Suprapubic skin (tissue), 4 donors: ENCODE measurements at regions not wholly inside any gene's neighbourhood (a gene's known extent, or its start where the extent isn't known, plus 50 kb on each side); places are given as distances from the start of the nearest gene placed in this dataset.

Experiments
- DNase-seq, 2 donors: peaks; one replicate each; pipeline ENCODE4 v3.0.0-alpha.2; 2019; ENCODE audit warnings: low spot score in 2 of 2
- H3K27ac ChIP-seq: fragments of 200-600 bp; sonication (generic); one replicate; pipeline ENCODE4 v1.5.1; 2019
- H3K27me3 ChIP-seq: fragments of 200-600 bp; sonication (generic); one replicate; pipeline ENCODE4 v1.5.1; 2019
- H3K36me3 ChIP-seq: fragments of 200-600 bp; sonication (generic); one replicate; pipeline ENCODE4 v1.5.1; 2019
- H3K4me1 ChIP-seq: fragments of 200-600 bp; sonication (generic); one replicate; pipeline ENCODE4 v1.5.1; 2019
- H3K4me3 ChIP-seq: fragments of 200-600 bp; sonication (generic); one replicate; pipeline ENCODE4 v1.5.1; 2019; ENCODE audit warnings: mild to moderate bottlenecking
- H3K9me3 ChIP-seq: fragments of 200-600 bp; sonication (generic); one replicate; pipeline ENCODE4 v1.5.1; 2019
- EP300 ChIP-seq: sonication (generic); formaldehyde crosslinking; IDR thresholded peaks from one replicate; pipeline ENCODE4 v1.6.1; 2017; ENCODE audit warnings: antibody characterized with exemption
- POLR2A ChIP-seq, 2 donors: fragments of 450-650 bp; IDR thresholded peaks; one replicate each; pipeline ENCODE4 v1.6.1; 2017; ENCODE audit warnings: antibody characterized with exemption in 2 of 2, mild to moderate bottlenecking in 2 of 2, moderate library complexity in 2 of 2
- POLR2AphosphoS5 ChIP-seq, 3 donors: sonication (generic); formaldehyde crosslinking; IDR thresholded peaks; one replicate each; pipeline ENCODE4 v1.6.1; 2017; ENCODE audit warnings: antibody characterized with exemption in 3 of 3
- WGBS: methylation state at CpG from one replicate; pipeline ENCODE4 v1.1.5; 2018; 5-methylcytosine and 5-hydroxymethylcytosine counted together
- TF ChIP-seq, protein P1 (sequence below), 2 donors: fragments of 200-600 bp in 1 of 2; fragments of 450-650 bp in 1 of 2; sonication (generic) in 1 of 2; IDR thresholded peaks; one replicate each; pipeline ENCODE4 v1.5.1; 2016 to 2019; ENCODE audit warnings: antibody characterized with exemption in 2 of 2, mild to moderate bottlenecking in 1 of 2, moderate library complexity in 1 of 2

DNA sequence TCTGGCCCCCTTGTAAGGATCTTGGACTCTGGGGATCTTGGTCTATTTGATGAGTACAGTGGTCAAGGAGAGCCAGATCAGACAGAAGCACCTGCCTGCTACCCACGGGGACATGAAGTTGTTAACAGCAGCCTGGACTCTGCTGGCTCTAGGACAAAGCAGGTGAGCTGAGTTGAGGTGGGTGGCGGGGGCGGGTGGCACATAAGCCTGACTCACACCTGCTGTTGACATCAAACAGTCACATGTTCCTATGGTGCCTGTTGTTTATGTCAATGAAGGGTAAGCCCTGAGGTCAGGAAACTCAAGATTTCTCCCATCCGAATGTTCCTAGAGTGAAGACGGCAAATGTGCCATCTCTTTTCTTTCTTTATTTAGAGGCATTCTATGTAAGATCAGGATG is 50.1 kb upstream of the CLNK start:
- Histone ChIP-seq H3K4me1 (no peaks in the 10 kb centered on the region), H3K27me3 (no peaks in the 10 kb centered on the region), H3K4me3 (no peak overlapping the region), H3K9me3 (no peaks in the 10 kb centered on the region), H3K36me3 (no peaks in the 10 kb centered on the region), H3K27ac (no peak overlapping the region)
- no peak for DNase-seq
- 75% methylated on average over 5 of the region's 5 CpGs for WGBS
- TF ChIP-seq EP300 (no peak), POLR2AphosphoS5 (IDR thresholded peaks at IDR 0.05) (no peak), POLR2A (IDR thresholded peaks at IDR 0.05) (no peak)
- TF ChIP-seq, protein P1, sequence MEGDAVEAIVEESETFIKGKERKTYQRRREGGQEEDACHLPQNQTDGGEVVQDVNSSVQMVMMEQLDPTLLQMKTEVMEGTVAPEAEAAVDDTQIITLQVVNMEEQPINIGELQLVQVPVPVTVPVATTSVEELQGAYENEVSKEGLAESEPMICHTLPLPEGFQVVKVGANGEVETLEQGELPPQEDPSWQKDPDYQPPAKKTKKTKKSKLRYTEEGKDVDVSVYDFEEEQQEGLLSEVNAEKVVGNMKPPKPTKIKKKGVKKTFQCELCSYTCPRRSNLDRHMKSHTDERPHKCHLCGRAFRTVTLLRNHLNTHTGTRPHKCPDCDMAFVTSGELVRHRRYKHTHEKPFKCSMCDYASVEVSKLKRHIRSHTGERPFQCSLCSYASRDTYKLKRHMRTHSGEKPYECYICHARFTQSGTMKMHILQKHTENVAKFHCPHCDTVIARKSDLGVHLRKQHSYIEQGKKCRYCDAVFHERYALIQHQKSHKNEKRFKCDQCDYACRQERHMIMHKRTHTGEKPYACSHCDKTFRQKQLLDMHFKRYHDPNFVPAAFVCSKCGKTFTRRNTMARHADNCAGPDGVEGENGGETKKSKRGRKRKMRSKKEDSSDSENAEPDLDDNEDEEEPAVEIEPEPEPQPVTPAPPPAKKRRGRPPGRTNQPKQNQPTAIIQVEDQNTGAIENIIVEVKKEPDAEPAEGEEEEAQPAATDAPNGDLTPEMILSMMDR (IDR thresholded peaks at IDR 0.05) = no peak
